H1 (cell line): ENCODE measurements at regions not wholly inside any gene's neighbourhood (a gene's known extent, or its start where the extent isn't known, plus 50 kb on each side); places are given as distances from the start of the nearest gene placed in this dataset.

Source experiments
- CTCF ChIA-PET: fragments of 300-600 bp; sonication (Branson Sonifier 250); formaldehyde crosslinking; loops from one replicate; lab custom pipeline; 2021; ENCODE audit not compliant: partially characterized antibody; lab: Charles Lee
- POLR2A ChIA-PET: fragments of 300-600 bp; sonication (Branson Sonifier 250); formaldehyde crosslinking; loops from one replicate; lab custom pipeline; 2021; ENCODE audit warnings: inconsistent platforms; ENCODE audit not compliant: partially characterized antibody; lab: Charles Lee
- DNase-seq, 2 experiments: peaks; one replicate each; pipeline versions ENCODE4 v3.0.0 to v3.0.0-alpha.2; 2010 to 2022; ENCODE audit warnings: low spot score in 2 of 2, low read depth in 1 of 2, mixed read lengths in 1 of 2
- FAIRE-seq: peaks from 2 replicates; lab custom pipeline; 2011; peaks lifted over from hg19 to GRCh38; lab: Jason Lieb, UNC
- H2AFZ ChIP-seq: 2 replicates; pipeline ENCODE4 v1.8.1; 2012; ENCODE audit warnings: low read length, inconsistent platforms
- H2AK5ac ChIP-seq: 2 replicates; pipeline ENCODE4 v1.6.1; 2013; ENCODE audit warnings: low read depth, low read length
- H2BK120ac ChIP-seq: replicated peaks from 2 replicates; pipeline ENCODE3; 2013; ENCODE audit warnings: low read depth, low read length, inconsistent platforms
- H2BK12ac ChIP-seq: 2 replicates; pipeline ENCODE4 v1.6.1; 2013; ENCODE audit warnings: low read depth, low read length
- H2BK15ac ChIP-seq: 2 replicates; pipeline ENCODE4 v1.6.1; 2013; ENCODE audit warnings: low read length
- H2BK20ac ChIP-seq: 2 replicates; pipeline ENCODE4 v1.6.1; 2013; ENCODE audit warnings: low read length
- H2BK5ac ChIP-seq: 2 replicates; pipeline ENCODE4 v1.6.1; 2013; ENCODE audit warnings: low read depth, low read length
- H3K14ac ChIP-seq: 2 replicates; pipeline ENCODE4 v1.6.1; 2013; ENCODE audit warnings: inconsistent platforms; ENCODE audit not compliant: insufficient read length
- H3K18ac ChIP-seq: 2 replicates; pipeline ENCODE4 v1.6.1; 2013; ENCODE audit warnings: low read length; ENCODE audit errors: extremely low read depth
- H3K23ac ChIP-seq: 2 replicates; pipeline ENCODE4 v1.6.1; 2013; ENCODE audit warnings: inconsistent platforms; ENCODE audit not compliant: insufficient read length
- H3K23me2 ChIP-seq: 2 replicates; pipeline ENCODE4 v1.6.1; 2013; ENCODE audit warnings: low read depth, low read length
- H3K27ac ChIP-seq: 2 replicates; pipeline ENCODE4 v1.6.1; 2011; ENCODE audit warnings: low read depth, low read length, inconsistent platforms
- H3K27me3 ChIP-seq, 4 experiments: replicated peaks in 1 of 4; 1 replicate in 1 of 4; 2 replicates in 3 of 4; pipeline versions ENCODE4 v1.6.1 to v1.8.1; 2011 to 2013; ENCODE audit warnings: low read length in 3 of 4, mild to moderate bottlenecking in 3 of 4, inconsistent platforms in 2 of 4, mixed read lengths in 2 of 4, moderate library complexity in 1 of 4; ENCODE audit not compliant: control insufficient read depth in 3 of 4, insufficient read depth in 3 of 4; ENCODE audit errors: extremely low read depth in 1 of 4
- H3K36me3 ChIP-seq, 4 experiments: 2 replicates each; pipeline versions ENCODE4 v1.6.1 to v1.8.1; 2011 to 2013; ENCODE audit warnings: mild to moderate bottlenecking in 4 of 4, low read length in 3 of 4, moderate library complexity in 2 of 4, control low read depth in 1 of 4, inconsistent platforms in 1 of 4; ENCODE audit not compliant: insufficient read depth in 4 of 4, control insufficient read depth in 2 of 4
- H3K4ac ChIP-seq: replicated peaks from 2 replicates; pipeline ENCODE3; 2013; ENCODE audit warnings: low read length, low read depth, mixed read lengths, inconsistent platforms; ENCODE audit not compliant: insufficient read length
- H3K4me1 ChIP-seq, 4 experiments: replicated peaks in 1 of 4; 1 replicate in 1 of 4; 2 replicates in 3 of 4; pipeline versions ENCODE4 v1.6.1 to v1.8.1; 2011 to 2013; ENCODE audit warnings: low read length in 3 of 4, inconsistent platforms in 2 of 4, mixed read lengths in 1 of 4; ENCODE audit not compliant: insufficient read depth in 4 of 4, control insufficient read depth in 3 of 4
- H3K4me2 ChIP-seq, 2 experiments: 2 replicates each; pipeline versions ENCODE4 v1.6.1 to v1.8.1; 2011 to 2013; ENCODE audit warnings: low read depth in 2 of 2, low read length in 2 of 2, control low read depth in 1 of 2, inconsistent platforms in 1 of 2, mild to moderate bottlenecking in 1 of 2; ENCODE audit not compliant: insufficient read depth in 1 of 2
- H3K4me3 ChIP-seq, 4 experiments: fragments of 200-600, 300-600 bp in 1 of 4; sonication (generic), shearing (Covaris generic), sonication (Bioruptor Twin) in 1 of 4; 2 replicates each; pipeline versions ENCODE4 v1.5.1 to v1.8.1; 2011 to 2016; ENCODE audit warnings: low read length in 4 of 4, low read depth in 3 of 4, control low read depth in 2 of 4, inconsistent platforms in 2 of 4, mild to moderate bottlenecking in 2 of 4, mixed read lengths in 1 of 4, moderate library complexity in 1 of 4; ENCODE audit not compliant: insufficient read depth in 2 of 4; ENCODE audit errors: extremely low read depth in 1 of 4
- H3K56ac ChIP-seq: replicated peaks from 2 replicates; pipeline ENCODE3; 2013; ENCODE audit warnings: low read depth, mild to moderate bottlenecking, mixed read lengths, low read length, inconsistent platforms; ENCODE audit not compliant: insufficient read length
- H3K79me1 ChIP-seq: 2 replicates; pipeline ENCODE4 v1.6.1; 2013; ENCODE audit warnings: low read depth, low read length, control low read depth
- H3K79me2 ChIP-seq, 2 experiments: 2 replicates each; pipeline versions ENCODE4 v1.6.1 to v1.8.1; 2012 to 2013; ENCODE audit warnings: low read length in 2 of 2, mild to moderate bottlenecking in 2 of 2, inconsistent platforms in 1 of 2; ENCODE audit not compliant: insufficient read depth in 2 of 2, control insufficient read depth in 1 of 2
- H3K9ac ChIP-seq, 4 experiments: replicated peaks in 1 of 4; 1 replicate in 1 of 4; 2 replicates in 3 of 4; pipeline versions ENCODE4 v1.6.1 to v1.8.1; 2011 to 2013; ENCODE audit warnings: low read depth in 3 of 4, low read length in 3 of 4, control low read depth in 2 of 4, mild to moderate bottlenecking in 2 of 4, moderate library complexity in 2 of 4, inconsistent platforms in 1 of 4; ENCODE audit errors: extremely low read depth in 1 of 4
- H3K9me3 ChIP-seq, 2 experiments: 2 replicates each; pipeline versions ENCODE4 v1.6.1 to v1.8.1; 2012 to 2013; ENCODE audit warnings: mild to moderate bottlenecking in 2 of 2, moderate library complexity in 2 of 2, control low read depth in 1 of 2, inconsistent platforms in 1 of 2, low read depth in 1 of 2, low read length in 1 of 2, mixed read lengths in 1 of 2; ENCODE audit not compliant: insufficient read depth in 2 of 2
- H4K20me1 ChIP-seq, 2 experiments: replicated peaks in 1 of 2; 2 replicates each; pipeline versions ENCODE3 to v1.8.1; 2011 to 2013; ENCODE audit warnings: inconsistent platforms in 2 of 2, low read length in 2 of 2, mild to moderate bottlenecking in 1 of 2; ENCODE audit not compliant: insufficient read depth in 2 of 2, control insufficient read depth in 1 of 2
- H4K5ac ChIP-seq: 2 replicates; pipeline ENCODE4 v1.6.1; 2013; ENCODE audit warnings: low read length, low read depth, mixed read lengths, inconsistent platforms; ENCODE audit not compliant: insufficient read length
- H4K8ac ChIP-seq: 2 replicates; pipeline ENCODE4 v1.8.0; 2013; ENCODE audit warnings: mild to moderate bottlenecking, moderate library complexity, low read length, inconsistent platforms; ENCODE audit not compliant: insufficient read depth; ENCODE audit errors: extremely low read depth
- H4K91ac ChIP-seq: replicated peaks from 2 replicates; pipeline ENCODE3; 2013; ENCODE audit warnings: low read length, mixed read lengths, inconsistent platforms; ENCODE audit not compliant: insufficient read length
- BCL11A ChIP-seq, 2 experiments: IDR thresholded peaks; one replicate each; pipeline ENCODE4 v1.6.1; 2011; ENCODE audit warnings: low read depth in 2 of 2, low read length in 2 of 2, mild to moderate bottlenecking in 2 of 2
- CEBPB ChIP-seq: IDR thresholded peaks from 2 replicates; pipeline ENCODE4 v1.6.1; 2012; ENCODE audit warnings: low read depth, low read length
- CHD1 ChIP-seq: IDR thresholded peaks from 2 replicates; pipeline ENCODE4 v1.6.1; 2012; ENCODE audit warnings: low read depth, low read length, improper control_type of control experiment
- KDM1A ChIP-seq: fragments of 200-600, 300-600 bp; sonication (generic); IDR thresholded peaks from 2 replicates; pipeline ENCODE4 v1.7.1; 2016; ENCODE audit warnings: mild to moderate bottlenecking, low read length, borderline replicate concordance
- MAFK ChIP-seq: IDR thresholded peaks from 2 replicates; pipeline ENCODE4 v1.6.1; 2012; ENCODE audit warnings: low read depth, mild to moderate bottlenecking, improper control_type of control experiment, low read length
- POLR2A ChIP-seq, 2 experiments: IDR thresholded peaks; 1 replicate in 1 of 2; 2 replicates in 1 of 2; pipeline ENCODE4 v1.6.1; 2011; ENCODE audit warnings: low read depth in 2 of 2, low read length in 2 of 2, mild to moderate bottlenecking in 2 of 2; ENCODE audit errors: control extremely low read depth in 1 of 2
- POU5F1 ChIP-seq: IDR thresholded peaks from 2 replicates; pipeline ENCODE4 v1.6.1; 2011; ENCODE audit warnings: low read depth, mild to moderate bottlenecking, low read length, moderate library complexity
- RAD21 ChIP-seq, 2 experiments: IDR thresholded peaks in 1 of 2; conservative IDR thresholded peaks in 1 of 2; 2 replicates each; pipeline ENCODE4 v1.6.1; 2011; ENCODE audit warnings: low read depth in 2 of 2, low read length in 2 of 2, improper control_type of control experiment in 1 of 2, inconsistent platforms in 1 of 2, mild to moderate bottlenecking in 1 of 2, moderate library complexity in 1 of 2
- RBBP5 ChIP-seq: IDR thresholded peaks from 2 replicates; pipeline ENCODE4 v1.7.1; 2012; ENCODE audit warnings: low read depth, mild to moderate bottlenecking, inconsistent platforms, low read length, moderate library complexity, borderline replicate concordance
- SP1 ChIP-seq: IDR thresholded peaks from 2 replicates; pipeline ENCODE4 v1.6.1; 2011; ENCODE audit warnings: low read depth, low read length
- SUZ12 ChIP-seq: fragments of 200-600 bp; sonication (generic); IDR thresholded peaks from 2 replicates; pipeline ENCODE4 v1.6.1; 2012; ENCODE audit warnings: mild to moderate bottlenecking, inconsistent platforms, low read length, moderate library complexity, mixed read lengths
- ZNF274 ChIP-seq: IDR thresholded peaks from 2 replicates; pipeline ENCODE4 v1.7.0; 2012; ENCODE audit warnings: low read length, borderline replicate concordance; ENCODE audit errors: extremely low read depth
- WGBS, 2 experiments: shearing (Covaris generic) in 1 of 2; methylation state at CpG; one replicate each; pipeline versions ENCODE4 v1.1.6 to v1.1.7; 2013 to 2015; ENCODE audit warnings: low lambda C conversion rate in 2 of 2, mixed read lengths in 2 of 2, inconsistent platforms in 1 of 2, low coverage in 1 of 2, missing lambda C conversion rate in 1 of 2; ENCODE audit not compliant: insufficient replicate concordance in 2 of 2, insufficient coverage in 1 of 2, insufficient read length in 1 of 2; ENCODE audit errors: extremely low coverage in 1 of 2, missing lambda C conversion rate in 1 of 2; 5-methylcytosine and 5-hydroxymethylcytosine counted together

GRCh38 chr2:46825939-46826568, 89.6 kb downstream of the MCFD2 start:
- Histone ChIP-seq H3K56ac (no peak overlapping the region), H2AK5ac (no peak overlapping the region), H3K9me3 (0 out of 4 replicates have a peak, but pooled peaks cover 0 to 3% of the 10 kb centered on the region in 2 experiments), H2AFZ (no peak overlapping the region), H3K4ac (no peak overlapping the region), H3K18ac (no peak overlapping the region), H4K5ac (no peak overlapping the region), H3K79me2 (no peaks in the 10 kb centered on the region), H3K23me2 (no peaks in the 10 kb centered on the region; the same call in 1 of the 2 replicates), H4K91ac (no peak overlapping the region), H3K9ac (no peak overlapping the region), H3K36me3 (no peaks in the 10 kb centered on the region), H4K8ac (no peak overlapping the region), H2BK20ac (no peak overlapping the region), H3K27me3 (no peaks in the 10 kb centered on the region), H2BK15ac (no peak overlapping the region), H3K79me1 (no peaks in the 10 kb centered on the region), H2BK120ac (no peak overlapping the region), H3K4me3 (no peak overlapping the region), H2BK5ac (no peak overlapping the region), H4K20me1 (no peaks in the 10 kb centered on the region), H3K14ac (no peak overlapping the region), H3K4me2 (no peak overlapping the region), H3K27ac (no peak overlapping the region), H2BK12ac (0 out of 2 replicates have a peak overlapping the region, but pooled peaks have one; percentile 27), H3K4me1 (peaks cover 0 to 2% (median 0%) of the 10 kb centered on the region in 4 experiments; a peak in 1 of 7 replicates), H3K23ac (no peak overlapping the region)
- FAIRE-seq: no peak
- WGBS, 2 experiments: 91% methylated on average over 11 of the region's 11 CpGs; no CpG with 5 or more reads in 1 of the 2 experiments
- no peak for DNase-seq
- ChIA-PET POLR2A (no interaction called here), CTCF (interaction anchor here (1.0 to 2.0 kb wide), 2 partner anchors 16 to 175 kb away, joined by 4 to 6 read pairs; no protein-coding TSS in a partner anchor)
- TF ChIP-seq RAD21 (IDR thresholded peaks at IDR 0.05 in 1 of 2, conservative IDR thresholded peaks at IDR 0.05 in 1 of 2; ENCODE audit: low read depth in 2 of 2, low read length in 2 of 2) (no peak), CHD1 (no peak), MAFK (no peak), ZNF274 (no peak), SUZ12 (no peak), BCL11A (IDR thresholded peaks at IDR 0.05; ENCODE audit: low read depth in 2 of 2, low read length in 2 of 2) (no peak), POLR2A (IDR thresholded peaks at IDR 0.05; ENCODE audit: control extremely low read depth in 1 of 2, low read depth in 2 of 2, low read length in 2 of 2) (no peak), POU5F1 (no peak), SP1 (no peak), CEBPB (no peak), RBBP5 (no peak), KDM1A (no peak)
